Neural progenitor cell (in vitro differentiated cells): ENCODE measurements at regions not wholly inside any gene's neighbourhood (a gene's known extent, or its start where the extent isn't known, plus 50 kb on each side); places are given as distances from the start of the nearest gene placed in this dataset.
"Not testable (repeated sequence)": the region's sequence is repeated elsewhere in the genome, so short reads cannot be mapped to it uniquely, and the experiment has no call there.

Experiments used
- CTCF ChIP-seq: fragments of 200-600 bp; sonication (generic); IDR thresholded peaks from 2 replicates; pipeline ENCODE4 v1.5.1; 2017; ENCODE audit warnings: antibody characterized with exemption, mild to moderate bottlenecking
- EZH2phosphoT487 ChIP-seq: fragments of 200-600 bp; sonication (generic); IDR thresholded peaks from 2 replicates; pipeline ENCODE4 v1.6.1; 2017; ENCODE audit warnings: antibody characterized with exemption

- TF ChIP-seq CTCF, EZH2phosphoT487: not testable (repeated sequence)
These were observed 4446.4 kb upstream of the TPTE start for GRCh38 chr21:6074935-6075334.
